Parathyroid adenoma (tissue), 2 donors: ENCODE measurements at regions not wholly inside any gene's neighbourhood (a gene's known extent, or its start where the extent isn't known, plus 50 kb on each side); places are given as distances from the start of the nearest gene placed in this dataset.

Experiments
- H2AFZ ChIP-seq: fragments of 300-600 bp; sonication (generic); one replicate; pipeline ENCODE4 v1.7.0; 2017; ENCODE audit warnings: antibody characterized with exemption, mild to moderate bottlenecking
- H3K27ac ChIP-seq: fragments of 300-600 bp; sonication (generic); one replicate; pipeline ENCODE4 v1.7.0; 2017
- H3K27me3 ChIP-seq: fragments of 300-600 bp; sonication (generic); one replicate; pipeline ENCODE4 v1.7.0; 2017; ENCODE audit warnings: low read length; ENCODE audit not compliant: control insufficient read depth, insufficient read depth
- H3K36me3 ChIP-seq: fragments of 300-600 bp; sonication (generic); one replicate; pipeline ENCODE4 v1.7.0; 2017; ENCODE audit warnings: low read length; ENCODE audit not compliant: control insufficient read depth, insufficient read depth
- H3K4me1 ChIP-seq: fragments of 300-600 bp; sonication (generic); one replicate; pipeline ENCODE4 v1.7.0; 2017; ENCODE audit warnings: control low read depth
- H3K4me2 ChIP-seq: fragments of 300-600 bp; sonication (generic); one replicate; pipeline ENCODE4 v1.7.0; 2017; ENCODE audit warnings: low read length
- H3K4me3 ChIP-seq: fragments of 300-600 bp; sonication (generic); one replicate; pipeline ENCODE4 v1.7.0; 2017; ENCODE audit warnings: low read depth, low read length
- H3K79me2 ChIP-seq: fragments of 300-600 bp; sonication (generic); one replicate; pipeline ENCODE4 v1.7.0; 2017; ENCODE audit warnings: control low read depth
- H3K9ac ChIP-seq: fragments of 300-600 bp; sonication (generic); one replicate; pipeline ENCODE4 v1.7.0; 2017; ENCODE audit warnings: mild to moderate bottlenecking
- H3K9me3 ChIP-seq: fragments of 300-600 bp; sonication (generic); one replicate; pipeline ENCODE4 v1.7.0; 2017; ENCODE audit warnings: low read length; ENCODE audit not compliant: control insufficient read depth
- CTCF ChIP-seq: fragments of 300-600 bp; sonication (generic); IDR thresholded peaks from one replicate; pipeline ENCODE4 v1.7.0; 2017; ENCODE audit warnings: antibody characterized with exemption, mild to moderate bottlenecking
- donor health status: primary hyperparathyroidism.

DNA sequence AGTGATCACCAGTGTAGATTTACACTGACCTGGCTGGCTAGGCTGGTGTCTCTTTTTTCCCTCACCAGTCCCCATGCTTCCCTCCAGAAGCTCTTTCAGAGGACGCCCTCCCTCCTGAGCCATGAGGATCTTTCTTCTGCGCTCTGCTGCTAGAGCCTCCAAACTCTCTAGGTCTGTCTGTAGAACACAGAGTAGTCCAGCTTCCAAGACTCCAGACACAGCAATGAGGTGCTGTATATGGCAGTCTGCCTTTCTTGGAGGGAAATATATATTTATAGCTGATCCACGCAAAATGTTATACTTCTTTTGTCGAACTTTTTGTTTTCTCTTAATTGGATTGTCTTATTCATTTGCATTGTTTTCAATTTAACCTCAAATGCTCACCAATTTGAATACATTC, 1121.8 kb downstream of the ROBO2 start:
- no peak overlapping the region for H3K9ac ChIP-seq
- H3K4me1 ChIP-seq = no peaks in the 10 kb centered on the region
- H2AFZ ChIP-seq = no peak overlapping the region
- H3K9me3 ChIP-seq = no peaks in the 10 kb centered on the region
- TF ChIP-seq CTCF = no peak
- no peaks in the 10 kb centered on the region for H3K79me2 ChIP-seq
- H3K36me3 ChIP-seq = no peaks in the 10 kb centered on the region
- no peak overlapping the region for H3K4me3 ChIP-seq
- no peaks in the 10 kb centered on the region for H3K27me3 ChIP-seq
- H3K27ac ChIP-seq = no peak overlapping the region
- no peak overlapping the region for H3K4me2 ChIP-seq

- TF ChIP-seq CTCF = no peak
- no peaks in the 10 kb centered on the region for H3K4me1 ChIP-seq
- H3K36me3 ChIP-seq = no peaks in the 10 kb centered on the region
- no peak overlapping the region for H2AFZ ChIP-seq
- H3K9me3 ChIP-seq = no peaks in the 10 kb centered on the region
- no peak overlapping the region for H3K4me3 ChIP-seq
- H3K79me2 ChIP-seq = no peaks in the 10 kb centered on the region
- H3K27me3 ChIP-seq = no peaks in the 10 kb centered on the region
- no peak overlapping the region for H3K27ac ChIP-seq
- H3K9ac ChIP-seq = no peak overlapping the region
- H3K4me2 ChIP-seq = no peak overlapping the region
These were observed 1123.5 kb downstream of the ROBO2 start for GRCh38 chr3:78163379-78163778.

DNA sequence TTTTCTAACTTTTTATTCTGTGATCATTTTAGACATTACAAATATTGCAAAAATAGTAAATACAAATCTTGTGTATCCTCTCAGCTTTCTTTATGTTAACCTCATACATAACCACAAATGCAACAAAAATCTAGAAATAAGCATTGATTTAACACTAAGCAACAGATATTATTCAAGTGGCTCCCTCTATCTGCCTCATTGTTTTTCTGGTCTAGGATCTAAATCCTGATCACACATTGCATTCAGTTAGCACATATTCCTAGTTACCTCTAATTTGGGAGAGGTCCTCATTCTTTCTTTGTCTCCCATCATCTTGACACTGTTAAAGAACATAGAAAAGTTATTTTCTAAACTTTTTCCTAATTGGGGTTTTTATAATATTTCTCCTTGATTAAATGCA, 1126.0 kb downstream of the ROBO2 start:
- Histone ChIP-seq H3K36me3 (no peaks in the 10 kb centered on the region), H3K4me1 (no peaks in the 10 kb centered on the region), H2AFZ (no peak overlapping the region), H3K4me2 (no peak overlapping the region), H3K27me3 (no peaks in the 10 kb centered on the region), H3K4me3 (no peak overlapping the region), H3K79me2 (no peaks in the 10 kb centered on the region), H3K9ac (no peak overlapping the region), H3K27ac (no peak overlapping the region), H3K9me3 (no peaks in the 10 kb centered on the region)
- no peak for TF ChIP-seq CTCF

DNA sequence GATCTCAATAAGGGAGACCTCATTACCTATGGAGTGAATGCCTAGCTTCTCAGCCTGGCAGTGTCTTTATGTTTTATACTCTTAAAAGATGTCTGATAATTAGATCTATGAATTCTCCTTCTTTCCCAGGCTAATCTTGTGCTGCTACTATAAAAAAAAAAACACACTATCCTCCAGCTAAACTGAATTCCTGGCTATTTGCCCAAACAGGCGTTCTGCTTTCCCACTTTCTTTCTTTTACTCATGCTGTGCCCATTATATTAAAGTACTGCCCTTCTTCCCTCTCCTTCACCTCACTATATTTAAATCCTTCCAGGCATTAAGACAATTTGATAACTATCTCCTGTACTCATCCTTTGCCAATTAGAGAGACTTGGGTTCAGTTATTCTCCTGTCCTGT, 1134.9 kb downstream of the ROBO2 start:
- Histone ChIP-seq H3K4me3 (no peak overlapping the region), H3K36me3 (no peaks in the 10 kb centered on the region), H3K79me2 (no peaks in the 10 kb centered on the region), H3K4me2 (no peak overlapping the region), H3K27ac (no peak overlapping the region), H3K27me3 (no peaks in the 10 kb centered on the region), H3K9ac (no peak overlapping the region), H2AFZ (no peak overlapping the region), H3K4me1 (no peaks in the 10 kb centered on the region), H3K9me3 (no peaks in the 10 kb centered on the region)
- no peak for TF ChIP-seq CTCF

GRCh38 chr3:78176869-78177268, 1137.0 kb downstream of the ROBO2 start:
- no peak overlapping the region for H3K4me3 ChIP-seq
- H3K27me3 ChIP-seq = no peaks in the 10 kb centered on the region
- no peak overlapping the region for H3K27ac ChIP-seq
- H3K4me1 ChIP-seq = no peaks in the 10 kb centered on the region
- H3K79me2 ChIP-seq = no peaks in the 10 kb centered on the region
- no peak overlapping the region for H2AFZ ChIP-seq
- H3K9me3 ChIP-seq = no peaks in the 10 kb centered on the region
- no peak for TF ChIP-seq CTCF
- no peak overlapping the region for H3K4me2 ChIP-seq
- no peak overlapping the region for H3K9ac ChIP-seq
- no peaks in the 10 kb centered on the region for H3K36me3 ChIP-seq
